ENCODE measurements at regions not wholly inside any gene's neighbourhood (a gene's known extent, or its start where the extent isn't known, plus 50 kb on each side); places are given as distances from the start of the nearest gene placed in this dataset.

DNA sequence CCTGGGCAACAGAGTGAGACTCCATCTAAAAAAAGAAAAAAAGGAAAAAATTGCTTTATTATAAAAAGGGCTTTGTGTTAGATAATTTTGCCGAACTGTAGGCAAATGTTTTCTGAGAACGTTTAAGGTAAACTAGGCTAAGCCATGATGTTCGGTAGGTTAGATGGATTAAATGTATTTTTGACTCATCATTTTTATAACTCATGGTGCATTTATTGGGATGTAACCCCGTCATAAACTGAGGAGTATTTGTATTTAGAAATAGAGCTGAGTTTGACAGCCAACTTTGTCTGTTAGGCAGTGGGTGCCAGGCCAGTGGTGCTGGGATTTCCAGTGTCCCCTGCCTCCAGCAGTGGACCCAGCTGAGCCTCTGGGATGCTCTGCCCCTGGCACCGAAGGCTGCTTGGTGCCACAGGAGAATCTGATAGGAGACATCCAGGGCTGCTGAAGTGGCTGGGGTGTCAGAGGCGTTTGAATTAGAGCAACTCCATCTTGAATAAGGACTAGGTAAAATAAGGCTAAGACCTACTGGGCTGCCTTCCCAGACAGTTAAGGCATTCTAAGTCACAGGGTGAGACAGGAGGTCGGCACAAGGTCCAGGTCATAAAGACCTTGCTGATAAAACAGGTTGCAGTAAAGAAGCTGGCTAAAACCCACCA is 114.9 kb upstream of the EEPD1 start:
- TF ChIP-seq POLR2AphosphoS5 (IDR thresholded peaks at IDR 0.05) = no peak
- no peak for TF ChIP-seq POLR2A (IDR thresholded peaks at IDR 0.05)
- no peak for TF ChIP-seq EP300 (IDR thresholded peaks at IDR 0.05)
- H3K27ac ChIP-seq = peak overlapping the region in 4 of 5 donors; percentile 30 to 77 (median 66)
- no peaks in the 10 kb centered on the region for H3K27me3 ChIP-seq
- H3K36me3 ChIP-seq = no peaks in the 10 kb centered on the region
- H3K9me3 ChIP-seq = no peaks in the 10 kb centered on the region
- no peak overlapping the region for H3K4me3 ChIP-seq
- intact Hi-C loops (cut with DNase I; ENCODE audit: low total_unique reads) = no loop called here
- peaks cover 9 to 21% (median 17%) of the 10 kb centered on the region in 4 donors for H3K4me1 ChIP-seq
- no peak for DNase-seq
- 86 to 91% (median 87%) methylated on average over 7 of the region's 7 CpGs for WGBS, 5 donors

DNA sequence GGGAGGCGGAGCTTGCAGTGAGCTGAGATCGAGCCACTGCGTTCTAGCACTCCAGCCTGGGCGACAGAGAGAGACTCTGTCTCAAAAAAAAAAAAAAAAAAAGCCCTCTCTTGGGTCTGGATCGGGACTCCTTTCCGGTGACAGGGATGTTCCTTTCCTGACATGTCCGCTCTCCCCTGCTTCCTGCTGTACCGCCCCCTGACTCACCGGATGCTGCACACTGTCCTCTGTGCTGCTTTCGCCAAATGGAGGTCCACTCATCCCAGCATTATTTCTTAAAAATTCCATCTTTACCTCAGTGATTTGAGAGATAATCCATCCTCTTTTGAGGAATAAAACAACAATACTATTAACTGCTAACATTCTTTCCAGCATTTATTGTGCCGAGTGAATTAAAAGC is 113.8 kb upstream of the EEPD1 start:
- DNase-seq = no peak
- TF ChIP-seq POLR2AphosphoS5 (IDR thresholded peaks at IDR 0.05) = no peak
- TF ChIP-seq, protein P1, sequence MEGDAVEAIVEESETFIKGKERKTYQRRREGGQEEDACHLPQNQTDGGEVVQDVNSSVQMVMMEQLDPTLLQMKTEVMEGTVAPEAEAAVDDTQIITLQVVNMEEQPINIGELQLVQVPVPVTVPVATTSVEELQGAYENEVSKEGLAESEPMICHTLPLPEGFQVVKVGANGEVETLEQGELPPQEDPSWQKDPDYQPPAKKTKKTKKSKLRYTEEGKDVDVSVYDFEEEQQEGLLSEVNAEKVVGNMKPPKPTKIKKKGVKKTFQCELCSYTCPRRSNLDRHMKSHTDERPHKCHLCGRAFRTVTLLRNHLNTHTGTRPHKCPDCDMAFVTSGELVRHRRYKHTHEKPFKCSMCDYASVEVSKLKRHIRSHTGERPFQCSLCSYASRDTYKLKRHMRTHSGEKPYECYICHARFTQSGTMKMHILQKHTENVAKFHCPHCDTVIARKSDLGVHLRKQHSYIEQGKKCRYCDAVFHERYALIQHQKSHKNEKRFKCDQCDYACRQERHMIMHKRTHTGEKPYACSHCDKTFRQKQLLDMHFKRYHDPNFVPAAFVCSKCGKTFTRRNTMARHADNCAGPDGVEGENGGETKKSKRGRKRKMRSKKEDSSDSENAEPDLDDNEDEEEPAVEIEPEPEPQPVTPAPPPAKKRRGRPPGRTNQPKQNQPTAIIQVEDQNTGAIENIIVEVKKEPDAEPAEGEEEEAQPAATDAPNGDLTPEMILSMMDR (IDR thresholded peaks at IDR 0.05) = no peak
- TF ChIP-seq EP300 (IDR thresholded peaks at IDR 0.05) = no peak
- TF ChIP-seq POLR2A (IDR thresholded peaks at IDR 0.05) = no peak
- intact Hi-C loops (cut with DNase I; ENCODE audit: low total_unique reads) = no loop called here
- no peaks in the 10 kb centered on the region for H3K27me3 ChIP-seq
- H3K9me3 ChIP-seq = no peaks in the 10 kb centered on the region
- no peaks in the 10 kb centered on the region for H3K36me3 ChIP-seq
- H3K4me3 ChIP-seq = no peak overlapping the region
- 74 to 84% (median 78%) methylated on average over 11 of the region's 11 CpGs for WGBS, 5 donors
- peaks cover 9 to 21% (median 17%) of the 10 kb centered on the region in 4 donors for H3K4me1 ChIP-seq
- no peak overlapping the region for H3K27ac ChIP-seq

DNA sequence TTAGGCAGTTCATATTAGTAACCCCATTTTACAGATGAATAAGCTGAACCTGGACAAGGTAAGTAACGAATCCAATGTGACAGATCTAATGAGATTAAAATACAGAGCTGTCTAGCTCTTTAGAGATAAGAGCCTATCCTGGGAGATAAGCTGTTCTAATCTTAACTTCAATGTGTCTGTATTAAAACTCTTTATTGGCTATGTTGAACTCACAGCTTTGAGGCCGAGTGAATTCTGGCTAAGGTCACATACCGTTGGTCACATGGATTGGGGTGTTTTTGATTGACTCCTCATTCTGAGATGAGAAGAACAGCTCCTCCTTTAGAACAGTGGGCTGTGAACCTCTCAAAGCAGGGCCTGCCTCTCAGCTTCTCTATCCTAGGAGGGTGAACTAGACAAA is 113.4 kb upstream of the EEPD1 start:
- TF ChIP-seq POLR2AphosphoS5 (IDR thresholded peaks at IDR 0.05) (no peak), EP300 (IDR thresholded peaks at IDR 0.05) (no peak), POLR2A (IDR thresholded peaks at IDR 0.05) (no peak)
- TF ChIP-seq, protein P1 (IDR thresholded peaks at IDR 0.05) = no peak
- DNase-seq = no peak
- no peaks in the 10 kb centered on the region for H3K27me3 ChIP-seq
- no peak overlapping the region for H3K27ac ChIP-seq
- H3K4me3 ChIP-seq = no peak overlapping the region
- no peaks in the 10 kb centered on the region for H3K9me3 ChIP-seq
- intact Hi-C loops (cut with DNase I; ENCODE audit: low total_unique reads) = no loop called here
- peaks cover 9 to 21% (median 17%) of the 10 kb centered on the region in 4 donors for H3K4me1 ChIP-seq
- 58 to 87% (median 69%) methylated on average over 3 of the region's 3 CpGs for WGBS, 5 donors
- H3K36me3 ChIP-seq = no peaks in the 10 kb centered on the region

DNA sequence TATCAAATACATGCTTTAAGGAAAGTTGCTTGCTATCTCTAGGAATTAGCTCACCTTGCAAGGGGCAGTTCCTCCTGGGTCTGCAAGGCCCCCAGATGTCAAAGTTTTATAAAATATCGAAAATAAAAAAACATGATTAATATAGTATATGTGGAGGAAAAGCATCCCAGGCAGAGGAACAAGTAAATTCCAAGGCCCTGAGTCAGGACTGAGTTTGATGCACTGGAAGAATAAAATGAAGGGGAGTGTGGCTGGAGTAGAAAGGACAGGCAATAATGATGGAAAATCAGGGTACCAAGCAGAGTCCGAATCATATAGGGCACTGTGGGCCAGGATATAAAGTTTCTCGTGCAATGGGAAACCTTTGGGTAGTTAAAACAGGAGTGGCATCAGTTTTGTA is 112.4 kb upstream of the EEPD1 start:
- intact Hi-C loops (cut with DNase I; ENCODE audit: low total_unique reads) = no loop called here
- Histone ChIP-seq H3K9me3 (no peaks in the 10 kb centered on the region), H3K4me1 (peaks cover 9 to 21% (median 18%) of the 10 kb centered on the region in 4 donors), H3K36me3 (no peaks in the 10 kb centered on the region), H3K27me3 (no peaks in the 10 kb centered on the region), H3K4me3 (no peak overlapping the region), H3K27ac (no peak overlapping the region)
- TF ChIP-seq POLR2A (IDR thresholded peaks at IDR 0.05) (no peak), EP300 (IDR thresholded peaks at IDR 0.05) (no peak), POLR2AphosphoS5 (IDR thresholded peaks at IDR 0.05) (no peak)
- TF ChIP-seq, protein P1 (IDR thresholded peaks at IDR 0.05) = no peak
- 88 to 96% (median 94%) methylated on average over 3 of the region's 3 CpGs for WGBS, 5 donors
- no peak for DNase-seq

Measured in stomach (tissue), 8 donors.